H1 (cell line): ENCODE measurements at regions not wholly inside any gene's neighbourhood (a gene's known extent, or its start where the extent isn't known, plus 50 kb on each side); places are given as distances from the start of the nearest gene placed in this dataset.

Experiments used
- BACH1 ChIP-seq: IDR thresholded peaks from 2 replicates; pipeline ENCODE4 v1.6.1; 2012; ENCODE audit warnings: low read length, improper control_type of control experiment
- CEBPB ChIP-seq: IDR thresholded peaks from 2 replicates; pipeline ENCODE4 v1.6.1; 2012; ENCODE audit warnings: low read depth, low read length
- CHD1 ChIP-seq: IDR thresholded peaks from 2 replicates; pipeline ENCODE4 v1.6.1; 2012; ENCODE audit warnings: low read depth, low read length, improper control_type of control experiment
- CTCF ChIP-seq, 3 experiments: IDR thresholded peaks; 1 replicate in 2 of 3; 2 replicates in 1 of 3; pipeline versions ENCODE4 v1.5.1 to v1.6.1; 2011; ENCODE audit warnings: low read length in 3 of 3, mild to moderate bottlenecking in 3 of 3, inconsistent platforms in 2 of 3, low read depth in 1 of 3, moderate library complexity in 1 of 3; ENCODE audit not compliant: insufficient read depth in 1 of 3; ENCODE audit errors: control extremely low read depth in 1 of 3
- FOSL1 ChIP-seq: IDR thresholded peaks from 2 replicates; pipeline ENCODE4 v1.6.1; 2011; ENCODE audit warnings: mild to moderate bottlenecking, low read depth, low read length, moderate library complexity; ENCODE audit not compliant: insufficient read depth
- NRF1 ChIP-seq: IDR thresholded peaks from 2 replicates; pipeline ENCODE4 v1.6.1; 2011; ENCODE audit warnings: mild to moderate bottlenecking, low read depth, low read length, improper control_type of control experiment
- POLR2A ChIP-seq, 2 experiments: IDR thresholded peaks; 1 replicate in 1 of 2; 2 replicates in 1 of 2; pipeline ENCODE4 v1.6.1; 2011; ENCODE audit warnings: low read depth in 2 of 2, low read length in 2 of 2, mild to moderate bottlenecking in 2 of 2; ENCODE audit errors: control extremely low read depth in 1 of 2
- SAP30 ChIP-seq: fragments of 300-600 bp; sonication (generic); IDR thresholded peaks from 2 replicates; pipeline ENCODE4 v1.7.1; 2012; ENCODE audit warnings: low read length, moderate library complexity, mild to moderate bottlenecking, inconsistent platforms; ENCODE audit not compliant: insufficient read depth, insufficient replicate concordance
- TCF12 ChIP-seq: IDR thresholded peaks from 2 replicates; pipeline ENCODE4 v1.6.1; 2011; ENCODE audit warnings: low read depth, mild to moderate bottlenecking, low read length

GRCh38 chr11:115999437-115999836 lies 495.2 kb upstream of the CADM1 start:
- TF ChIP-seq CTCF (IDR thresholded peaks at IDR 0.05; ENCODE audit: control extremely low read depth in 1 of 3, insufficient read depth in 1 of 3, low read depth in 1 of 3, low read length in 3 of 3) (no peak), BACH1 (no peak), TCF12 (no peak), CHD1 (no peak), SAP30 (no peak), FOSL1 (no peak), NRF1 (no peak), POLR2A (IDR thresholded peaks at IDR 0.05; ENCODE audit: control extremely low read depth in 1 of 2, low read depth in 2 of 2, low read length in 2 of 2) (no peak), CEBPB (no peak)
